Osteoblast (primary cell): ENCODE measurements at regions not wholly inside any gene's neighbourhood (a gene's known extent, or its start where the extent isn't known, plus 50 kb on each side); places are given as distances from the start of the nearest gene placed in this dataset.

Experiments used
- DNase-seq: peaks from one replicate; pipeline ENCODE4 v3.0.0; 2011; ENCODE audit warnings: low spot score, mixed read lengths; ENCODE audit not compliant: insufficient read length; ENCODE audit errors: missing footprints
- H2AFZ ChIP-seq: 2 replicates; pipeline ENCODE4 v1.6.0; 2011; ENCODE audit warnings: mild to moderate bottlenecking, low read length
- H3K27ac ChIP-seq: 2 replicates; pipeline ENCODE4 v1.5.1; 2011; ENCODE audit warnings: mild to moderate bottlenecking, low read depth, low read length, moderate library complexity
- H3K27me3 ChIP-seq: 2 replicates; pipeline ENCODE4 v1.6.0; 2012; ENCODE audit warnings: mild to moderate bottlenecking, control low read depth, inconsistent platforms, low read length, moderate library complexity; ENCODE audit not compliant: insufficient read depth
- H3K36me3 ChIP-seq: 2 replicates; pipeline ENCODE4 v1.5.1; 2011; ENCODE audit warnings: mild to moderate bottlenecking, low read length, control low read depth, moderate library complexity; ENCODE audit not compliant: insufficient read depth
- H3K4me1 ChIP-seq: 2 replicates; pipeline ENCODE4 v1.5.1; 2011; ENCODE audit warnings: mild to moderate bottlenecking, low read length, control low read depth, moderate library complexity; ENCODE audit not compliant: insufficient read depth
- H3K4me2 ChIP-seq: 2 replicates; pipeline ENCODE4 v1.6.0; 2011; ENCODE audit warnings: mild to moderate bottlenecking, low read length; ENCODE audit not compliant: insufficient read depth
- H3K4me3 ChIP-seq: fragments of 200-600 bp; sonication (generic); 3 replicates; pipeline ENCODE4 v1.5.1; 2012; ENCODE audit warnings: mild to moderate bottlenecking, low read length, inconsistent platforms; ENCODE audit not compliant: insufficient read depth
- H3K79me2 ChIP-seq: 2 replicates; pipeline ENCODE4 v1.6.0; 2012; ENCODE audit warnings: mild to moderate bottlenecking, low read length, control low read depth, inconsistent platforms; ENCODE audit not compliant: insufficient read depth
- H3K9me3 ChIP-seq: 2 replicates; pipeline ENCODE4 v1.5.1; 2011; ENCODE audit warnings: low read depth, low read length, control low read depth
- H4K20me1 ChIP-seq: 2 replicates; pipeline ENCODE4 v1.6.0; 2012; ENCODE audit warnings: mild to moderate bottlenecking, low read length, control low read depth; ENCODE audit not compliant: insufficient read depth
- TF ChIP-seq, protein P1 (sequence below): IDR thresholded peaks from 2 replicates; pipeline ENCODE4 v1.5.1; 2011; ENCODE audit warnings: mild to moderate bottlenecking, low read depth, low read length, moderate library complexity; ENCODE audit errors: extremely low read depth

GRCh38 chr11:109071712-109072524 lies 350.1 kb upstream of the C11orf87 start:
- TF ChIP-seq, protein P1, sequence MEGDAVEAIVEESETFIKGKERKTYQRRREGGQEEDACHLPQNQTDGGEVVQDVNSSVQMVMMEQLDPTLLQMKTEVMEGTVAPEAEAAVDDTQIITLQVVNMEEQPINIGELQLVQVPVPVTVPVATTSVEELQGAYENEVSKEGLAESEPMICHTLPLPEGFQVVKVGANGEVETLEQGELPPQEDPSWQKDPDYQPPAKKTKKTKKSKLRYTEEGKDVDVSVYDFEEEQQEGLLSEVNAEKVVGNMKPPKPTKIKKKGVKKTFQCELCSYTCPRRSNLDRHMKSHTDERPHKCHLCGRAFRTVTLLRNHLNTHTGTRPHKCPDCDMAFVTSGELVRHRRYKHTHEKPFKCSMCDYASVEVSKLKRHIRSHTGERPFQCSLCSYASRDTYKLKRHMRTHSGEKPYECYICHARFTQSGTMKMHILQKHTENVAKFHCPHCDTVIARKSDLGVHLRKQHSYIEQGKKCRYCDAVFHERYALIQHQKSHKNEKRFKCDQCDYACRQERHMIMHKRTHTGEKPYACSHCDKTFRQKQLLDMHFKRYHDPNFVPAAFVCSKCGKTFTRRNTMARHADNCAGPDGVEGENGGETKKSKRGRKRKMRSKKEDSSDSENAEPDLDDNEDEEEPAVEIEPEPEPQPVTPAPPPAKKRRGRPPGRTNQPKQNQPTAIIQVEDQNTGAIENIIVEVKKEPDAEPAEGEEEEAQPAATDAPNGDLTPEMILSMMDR, result no peak
- no peaks in the 10 kb centered on the region for H3K9me3 ChIP-seq

GRCh38 chr11:109073032-109073822 lies 348.8 kb upstream of the C11orf87 start:
- no peak overlapping the region for H2AFZ ChIP-seq
- H3K27ac ChIP-seq, result no peak overlapping the region
- no peaks in the 10 kb centered on the region for H3K9me3 ChIP-seq
- no peaks in the 10 kb centered on the region for H3K27me3 ChIP-seq
- TF ChIP-seq, protein P1, result no peak
- H3K36me3 ChIP-seq, result no peaks in the 10 kb centered on the region
- peaks cover 11% of the 10 kb centered on the region for H3K4me1 ChIP-seq
- H3K79me2 ChIP-seq, result no peaks in the 10 kb centered on the region
- H3K4me3 ChIP-seq, result no peak overlapping the region
- no peak overlapping the region for H3K4me2 ChIP-seq
- DNase-seq, result no peak
- H4K20me1 ChIP-seq, result no peaks in the 10 kb centered on the region

More at GRCh38 chr11:109071712-109072524, 350.1 kb upstream of the C11orf87 start:
- H4K20me1 ChIP-seq, result no peaks in the 10 kb centered on the region
- no peak overlapping the region for H3K27ac ChIP-seq
- H2AFZ ChIP-seq, result no peak overlapping the region
- H3K4me2 ChIP-seq, result peak overlapping the region; percentile 15
- DNase-seq, result peak; percentile 67
- H3K36me3 ChIP-seq, result no peaks in the 10 kb centered on the region
- no peak overlapping the region for H3K4me3 ChIP-seq
- peaks cover 11% of the 10 kb centered on the region for H3K4me1 ChIP-seq
- no peaks in the 10 kb centered on the region for H3K79me2 ChIP-seq
- no peaks in the 10 kb centered on the region for H3K27me3 ChIP-seq

DNA sequence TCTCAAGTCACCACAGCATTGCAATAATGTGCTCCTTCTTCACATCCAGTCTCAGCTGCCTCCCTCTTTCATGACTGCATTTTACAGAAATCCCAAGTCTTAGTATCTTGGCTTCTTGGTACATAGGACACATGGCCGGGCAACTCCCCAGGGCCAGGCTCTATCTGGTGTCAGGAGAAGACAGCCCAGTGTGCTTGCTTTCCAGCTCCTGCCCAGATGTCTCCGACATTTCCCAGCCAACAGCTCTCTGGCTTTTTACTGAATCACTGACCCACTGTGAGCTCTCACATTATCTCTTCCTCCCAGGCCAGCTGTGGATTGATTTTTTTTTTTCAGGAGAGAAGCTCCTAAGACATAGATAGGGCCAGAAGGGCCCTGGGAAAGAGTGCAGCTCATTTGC lies 346.0 kb upstream of the C11orf87 start:
- Histone ChIP-seq H3K4me1 (peaks cover 11% of the 10 kb centered on the region), H3K36me3 (no peaks in the 10 kb centered on the region), H2AFZ (no peak overlapping the region), H4K20me1 (no peaks in the 10 kb centered on the region), H3K79me2 (no peaks in the 10 kb centered on the region), H3K4me2 (no peak overlapping the region), H3K27ac (no peak overlapping the region), H3K27me3 (no peaks in the 10 kb centered on the region), H3K4me3 (no peak overlapping the region), H3K9me3 (no peaks in the 10 kb centered on the region)
- TF ChIP-seq, protein P1, result no peak
- DNase-seq, result no peak

DNA sequence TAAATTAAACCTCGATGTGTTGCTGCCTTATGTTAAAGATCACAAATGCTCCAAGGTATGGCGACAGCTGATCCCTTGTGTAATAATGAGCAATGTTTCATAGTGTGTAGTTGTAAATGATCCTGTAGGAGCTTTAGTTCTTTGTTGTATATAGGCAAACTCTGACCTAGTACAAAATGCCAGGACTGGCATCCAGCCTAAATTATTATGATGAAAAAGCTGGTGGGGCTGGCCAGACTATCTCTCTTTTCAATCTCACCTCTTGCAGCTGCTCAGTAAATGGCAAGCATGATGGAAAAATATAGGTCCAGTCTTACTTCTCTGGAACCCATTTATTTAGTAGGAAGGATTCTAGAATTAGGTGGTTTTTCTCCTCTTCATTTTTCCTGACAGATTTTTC lies 345.1 kb upstream of the C11orf87 start:
- no peak overlapping the region for H2AFZ ChIP-seq
- peaks cover 6% of the 10 kb centered on the region for H3K4me1 ChIP-seq
- no peaks in the 10 kb centered on the region for H3K27me3 ChIP-seq
- no peaks in the 10 kb centered on the region for H3K9me3 ChIP-seq
- no peak overlapping the region for H3K4me2 ChIP-seq
- TF ChIP-seq, protein P1, result no peak
- no peaks in the 10 kb centered on the region for H3K79me2 ChIP-seq
- H4K20me1 ChIP-seq, result no peaks in the 10 kb centered on the region
- H3K36me3 ChIP-seq, result no peaks in the 10 kb centered on the region
- DNase-seq, result no peak
- H3K27ac ChIP-seq, result no peak overlapping the region
- no peak overlapping the region for H3K4me3 ChIP-seq
